H1 (cell line): ENCODE measurements at regions not wholly inside any gene's neighbourhood (a gene's known extent, or its start where the extent isn't known, plus 50 kb on each side); places are given as distances from the start of the nearest gene placed in this dataset.

Source experiments
- CTCF ChIA-PET: fragments of 300-600 bp; sonication (Branson Sonifier 250); formaldehyde crosslinking; loops from one replicate; lab custom pipeline; 2021; ENCODE audit not compliant: partially characterized antibody; lab: Charles Lee
- POLR2A ChIA-PET: fragments of 300-600 bp; sonication (Branson Sonifier 250); formaldehyde crosslinking; loops from one replicate; lab custom pipeline; 2021; ENCODE audit warnings: inconsistent platforms; ENCODE audit not compliant: partially characterized antibody; lab: Charles Lee
- DNase-seq, 2 experiments: peaks; one replicate each; pipeline versions ENCODE4 v3.0.0 to v3.0.0-alpha.2; 2010 to 2022; ENCODE audit warnings: low spot score in 2 of 2, low read depth in 1 of 2, mixed read lengths in 1 of 2
- FAIRE-seq: peaks from 2 replicates; lab custom pipeline; 2011; peaks lifted over from hg19 to GRCh38; lab: Jason Lieb, UNC
- H2AFZ ChIP-seq: 2 replicates; pipeline ENCODE4 v1.8.1; 2012; ENCODE audit warnings: low read length, inconsistent platforms
- H2AK5ac ChIP-seq: 2 replicates; pipeline ENCODE4 v1.6.1; 2013; ENCODE audit warnings: low read depth, low read length
- H2BK120ac ChIP-seq: replicated peaks from 2 replicates; pipeline ENCODE3; 2013; ENCODE audit warnings: low read depth, low read length, inconsistent platforms
- H2BK12ac ChIP-seq: 2 replicates; pipeline ENCODE4 v1.6.1; 2013; ENCODE audit warnings: low read depth, low read length
- H2BK15ac ChIP-seq: 2 replicates; pipeline ENCODE4 v1.6.1; 2013; ENCODE audit warnings: low read length
- H2BK20ac ChIP-seq: 2 replicates; pipeline ENCODE4 v1.6.1; 2013; ENCODE audit warnings: low read length
- H2BK5ac ChIP-seq: 2 replicates; pipeline ENCODE4 v1.6.1; 2013; ENCODE audit warnings: low read depth, low read length
- H3K14ac ChIP-seq: 2 replicates; pipeline ENCODE4 v1.6.1; 2013; ENCODE audit warnings: inconsistent platforms; ENCODE audit not compliant: insufficient read length
- H3K18ac ChIP-seq: 2 replicates; pipeline ENCODE4 v1.6.1; 2013; ENCODE audit warnings: low read length; ENCODE audit errors: extremely low read depth
- H3K23ac ChIP-seq: 2 replicates; pipeline ENCODE4 v1.6.1; 2013; ENCODE audit warnings: inconsistent platforms; ENCODE audit not compliant: insufficient read length
- H3K23me2 ChIP-seq: 2 replicates; pipeline ENCODE4 v1.6.1; 2013; ENCODE audit warnings: low read depth, low read length
- H3K27ac ChIP-seq: 2 replicates; pipeline ENCODE4 v1.6.1; 2011; ENCODE audit warnings: low read depth, low read length, inconsistent platforms
- H3K27me3 ChIP-seq, 4 experiments: replicated peaks in 1 of 4; 1 replicate in 1 of 4; 2 replicates in 3 of 4; pipeline versions ENCODE4 v1.6.1 to v1.8.1; 2011 to 2013; ENCODE audit warnings: low read length in 3 of 4, mild to moderate bottlenecking in 3 of 4, inconsistent platforms in 2 of 4, mixed read lengths in 2 of 4, moderate library complexity in 1 of 4; ENCODE audit not compliant: control insufficient read depth in 3 of 4, insufficient read depth in 3 of 4; ENCODE audit errors: extremely low read depth in 1 of 4
- H3K36me3 ChIP-seq, 4 experiments: 2 replicates each; pipeline versions ENCODE4 v1.6.1 to v1.8.1; 2011 to 2013; ENCODE audit warnings: mild to moderate bottlenecking in 4 of 4, low read length in 3 of 4, moderate library complexity in 2 of 4, control low read depth in 1 of 4, inconsistent platforms in 1 of 4; ENCODE audit not compliant: insufficient read depth in 4 of 4, control insufficient read depth in 2 of 4
- H3K4ac ChIP-seq: replicated peaks from 2 replicates; pipeline ENCODE3; 2013; ENCODE audit warnings: low read length, low read depth, mixed read lengths, inconsistent platforms; ENCODE audit not compliant: insufficient read length
- H3K4me1 ChIP-seq, 4 experiments: replicated peaks in 1 of 4; 1 replicate in 1 of 4; 2 replicates in 3 of 4; pipeline versions ENCODE4 v1.6.1 to v1.8.1; 2011 to 2013; ENCODE audit warnings: low read length in 3 of 4, inconsistent platforms in 2 of 4, mixed read lengths in 1 of 4; ENCODE audit not compliant: insufficient read depth in 4 of 4, control insufficient read depth in 3 of 4
- H3K4me2 ChIP-seq, 2 experiments: 2 replicates each; pipeline versions ENCODE4 v1.6.1 to v1.8.1; 2011 to 2013; ENCODE audit warnings: low read depth in 2 of 2, low read length in 2 of 2, control low read depth in 1 of 2, inconsistent platforms in 1 of 2, mild to moderate bottlenecking in 1 of 2; ENCODE audit not compliant: insufficient read depth in 1 of 2
- H3K4me3 ChIP-seq, 4 experiments: fragments of 200-600, 300-600 bp in 1 of 4; sonication (generic), shearing (Covaris generic), sonication (Bioruptor Twin) in 1 of 4; 2 replicates each; pipeline versions ENCODE4 v1.5.1 to v1.8.1; 2011 to 2016; ENCODE audit warnings: low read length in 4 of 4, low read depth in 3 of 4, control low read depth in 2 of 4, inconsistent platforms in 2 of 4, mild to moderate bottlenecking in 2 of 4, mixed read lengths in 1 of 4, moderate library complexity in 1 of 4; ENCODE audit not compliant: insufficient read depth in 2 of 4; ENCODE audit errors: extremely low read depth in 1 of 4
- H3K56ac ChIP-seq: replicated peaks from 2 replicates; pipeline ENCODE3; 2013; ENCODE audit warnings: low read depth, mild to moderate bottlenecking, mixed read lengths, low read length, inconsistent platforms; ENCODE audit not compliant: insufficient read length
- H3K79me1 ChIP-seq: 2 replicates; pipeline ENCODE4 v1.6.1; 2013; ENCODE audit warnings: low read depth, low read length, control low read depth
- H3K79me2 ChIP-seq, 2 experiments: 2 replicates each; pipeline versions ENCODE4 v1.6.1 to v1.8.1; 2012 to 2013; ENCODE audit warnings: low read length in 2 of 2, mild to moderate bottlenecking in 2 of 2, inconsistent platforms in 1 of 2; ENCODE audit not compliant: insufficient read depth in 2 of 2, control insufficient read depth in 1 of 2
- H3K9ac ChIP-seq, 4 experiments: replicated peaks in 1 of 4; 1 replicate in 1 of 4; 2 replicates in 3 of 4; pipeline versions ENCODE4 v1.6.1 to v1.8.1; 2011 to 2013; ENCODE audit warnings: low read depth in 3 of 4, low read length in 3 of 4, control low read depth in 2 of 4, mild to moderate bottlenecking in 2 of 4, moderate library complexity in 2 of 4, inconsistent platforms in 1 of 4; ENCODE audit errors: extremely low read depth in 1 of 4
- H3K9me3 ChIP-seq, 2 experiments: 2 replicates each; pipeline versions ENCODE4 v1.6.1 to v1.8.1; 2012 to 2013; ENCODE audit warnings: mild to moderate bottlenecking in 2 of 2, moderate library complexity in 2 of 2, control low read depth in 1 of 2, inconsistent platforms in 1 of 2, low read depth in 1 of 2, low read length in 1 of 2, mixed read lengths in 1 of 2; ENCODE audit not compliant: insufficient read depth in 2 of 2
- H4K20me1 ChIP-seq, 2 experiments: replicated peaks in 1 of 2; 2 replicates each; pipeline versions ENCODE3 to v1.8.1; 2011 to 2013; ENCODE audit warnings: inconsistent platforms in 2 of 2, low read length in 2 of 2, mild to moderate bottlenecking in 1 of 2; ENCODE audit not compliant: insufficient read depth in 2 of 2, control insufficient read depth in 1 of 2
- H4K5ac ChIP-seq: 2 replicates; pipeline ENCODE4 v1.6.1; 2013; ENCODE audit warnings: low read length, low read depth, mixed read lengths, inconsistent platforms; ENCODE audit not compliant: insufficient read length
- H4K8ac ChIP-seq: 2 replicates; pipeline ENCODE4 v1.8.0; 2013; ENCODE audit warnings: mild to moderate bottlenecking, moderate library complexity, low read length, inconsistent platforms; ENCODE audit not compliant: insufficient read depth; ENCODE audit errors: extremely low read depth
- H4K91ac ChIP-seq: replicated peaks from 2 replicates; pipeline ENCODE3; 2013; ENCODE audit warnings: low read length, mixed read lengths, inconsistent platforms; ENCODE audit not compliant: insufficient read length
- CREB1 ChIP-seq: IDR thresholded peaks from 2 replicates; pipeline ENCODE4 v1.6.1; 2012; ENCODE audit warnings: inconsistent platforms
- E2F6 ChIP-seq: IDR thresholded peaks from 2 replicates; pipeline ENCODE4 v1.6.1; 2012; ENCODE audit warnings: inconsistent platforms
- GABPA ChIP-seq: IDR thresholded peaks from 2 replicates; pipeline ENCODE4 v1.6.1; 2011; ENCODE audit warnings: mild to moderate bottlenecking, low read length, moderate library complexity, borderline replicate concordance; ENCODE audit not compliant: insufficient read depth
- SAP30 ChIP-seq: fragments of 300-600 bp; sonication (generic); IDR thresholded peaks from 2 replicates; pipeline ENCODE4 v1.7.1; 2012; ENCODE audit warnings: low read length, moderate library complexity, mild to moderate bottlenecking, inconsistent platforms; ENCODE audit not compliant: insufficient read depth, insufficient replicate concordance
- SIX5 ChIP-seq: IDR thresholded peaks from 2 replicates; pipeline ENCODE4 v1.6.1; 2011; ENCODE audit warnings: mild to moderate bottlenecking, low read depth, low read length
- SP2 ChIP-seq: IDR thresholded peaks from 2 replicates; pipeline ENCODE4 v1.6.1; 2012; ENCODE audit warnings: mild to moderate bottlenecking, low read length, inconsistent platforms
- WGBS, 2 experiments: shearing (Covaris generic) in 1 of 2; methylation state at CpG; one replicate each; pipeline versions ENCODE4 v1.1.6 to v1.1.7; 2013 to 2015; ENCODE audit warnings: low lambda C conversion rate in 2 of 2, mixed read lengths in 2 of 2, inconsistent platforms in 1 of 2, low coverage in 1 of 2, missing lambda C conversion rate in 1 of 2; ENCODE audit not compliant: insufficient replicate concordance in 2 of 2, insufficient coverage in 1 of 2, insufficient read length in 1 of 2; ENCODE audit errors: extremely low coverage in 1 of 2, missing lambda C conversion rate in 1 of 2; 5-methylcytosine and 5-hydroxymethylcytosine counted together

- Histone ChIP-seq H3K9ac (no peak overlapping the region), H2AK5ac (no peak overlapping the region), H3K4ac (no peak overlapping the region), H3K36me3 (no peaks in the 10 kb centered on the region), H2AFZ (no peak overlapping the region), H4K8ac (no peak overlapping the region), H2BK5ac (no peak overlapping the region), H3K27ac (no peak overlapping the region), H2BK12ac (no peak overlapping the region), H3K4me3 (no peak overlapping the region), H4K91ac (no peak overlapping the region), H3K23me2 (no peaks in the 10 kb centered on the region), H3K79me1 (no peaks in the 10 kb centered on the region), H2BK15ac (no peak overlapping the region), H3K27me3 (no peaks in the 10 kb centered on the region), H3K14ac (no peak overlapping the region), H3K4me2 (no peak overlapping the region), H3K18ac (no peak overlapping the region), H3K4me1 (no peaks in the 10 kb centered on the region), H2BK120ac (no peak overlapping the region), H2BK20ac (no peak overlapping the region), H4K5ac (no peak overlapping the region), H3K79me2 (no peaks in the 10 kb centered on the region), H3K56ac (no peak overlapping the region), H3K23ac (no peak overlapping the region), H4K20me1 (no peaks in the 10 kb centered on the region), H3K9me3 (no peaks in the 10 kb centered on the region)
- ChIA-PET POLR2A (no interaction called here), CTCF (interaction anchor here (0.7 kb wide), 1 partner anchor 8 kb away, joined by 3 read pairs; no protein-coding TSS in a partner anchor)
- 94% methylated on average over 1 of the region's 1 CpG; no CpG with 5 or more reads in 1 of the 2 experiments for WGBS, 2 experiments
- FAIRE-seq (no peak), DNase-seq (no peak)
- TF ChIP-seq SAP30 (no peak), GABPA (no peak), SIX5 (no peak), E2F6 (no peak), SP2 (no peak), CREB1 (no peak)
Observed at GRCh38 chr4:136124251-136124745, 1408.0 kb downstream of the PCDH18 start.
